GM12892 (cell line): ENCODE measurements at regions not wholly inside any gene's neighbourhood (a gene's known extent, or its start where the extent isn't known, plus 50 kb on each side); places are given as distances from the start of the nearest gene placed in this dataset.

Experiments
- POLR2AphosphoS5 ChIP-seq: IDR thresholded peaks from 2 replicates; pipeline ENCODE4 v1.6.1; 2011; ENCODE audit warnings: low read depth, low read length, control low read depth
- TAF1 ChIP-seq: IDR thresholded peaks from 2 replicates; pipeline ENCODE4 v1.6.1; 2011; ENCODE audit warnings: low read depth, mild to moderate bottlenecking, control low read depth, low read length, borderline replicate concordance

GRCh38 chr15:69955240-69955894, 142.3 kb downstream of the TLE3 start:
- TF ChIP-seq POLR2AphosphoS5 (no peak), TAF1 (no peak)
